ENCODE measurements at regions not wholly inside any gene's neighbourhood (a gene's known extent, or its start where the extent isn't known, plus 50 kb on each side); places are given as distances from the start of the nearest gene placed in this dataset.

GRCh38 chr15:93241696-93242585, 152.9 kb upstream of the RGMA start:
- H3K9ac ChIP-seq (replicated peaks in 1 of 4; ENCODE audit: extremely low read depth in 1 of 4, low read depth in 3 of 4, low read length in 3 of 4) = no peak overlapping the region; a peak in 2 of 7 replicates
- peak; percentile 66 to 84 for DNase-seq (ENCODE audit: low read depth in 1 of 2, low spot score in 2 of 2)
- H4K20me1 ChIP-seq (replicated peaks in 1 of 2; ENCODE audit: control insufficient read depth in 1 of 2, insufficient read depth in 2 of 2, low read length in 2 of 2) = no peaks in the 10 kb centered on the region
- H3K4ac ChIP-seq (replicated peaks; ENCODE audit: insufficient read length, low read depth, low read length) = peak overlapping the region; percentile 33
- H3K4me3 ChIP-seq (ENCODE audit: extremely low read depth in 1 of 4, insufficient read depth in 2 of 4, low read depth in 3 of 4, low read length in 4 of 4) = peak overlapping the region in 2 of 4 experiments; percentile 18 to 30; a peak in 4 of 8 replicates
- no peak overlapping the region for H3K56ac ChIP-seq (replicated peaks; ENCODE audit: insufficient read length, low read depth, low read length)
- H3K36me3 ChIP-seq (ENCODE audit: control insufficient read depth in 2 of 4, insufficient read depth in 4 of 4, low read length in 3 of 4) = no peaks in the 10 kb centered on the region
- no peak overlapping the region for H2AFZ ChIP-seq (ENCODE audit: low read length)
- H4K8ac ChIP-seq (ENCODE audit: extremely low read depth, insufficient read depth, low read length) = no peak overlapping the region
- H2BK5ac ChIP-seq (ENCODE audit: low read depth, low read length) = 0 out of 2 replicates have a peak overlapping the region, but pooled peaks have one; percentile 24
- H3K18ac ChIP-seq (ENCODE audit: extremely low read depth, low read length) = peak overlapping the region; percentile 83; the same call in 1 of the 2 replicates
- peak overlapping the region; percentile 49 to 59 for H3K4me2 ChIP-seq (ENCODE audit: insufficient read depth in 1 of 2, low read depth in 2 of 2, low read length in 2 of 2)
- H3K9me3 ChIP-seq (ENCODE audit: insufficient read depth in 2 of 2, low read depth in 1 of 2, low read length in 1 of 2) = no peaks in the 10 kb centered on the region
- POLR2A ChIA-PET (ENCODE audit: partially characterized antibody) = no interaction called here
- H3K4me1 ChIP-seq (replicated peaks in 1 of 4; ENCODE audit: control insufficient read depth in 3 of 4, insufficient read depth in 4 of 4, low read length in 3 of 4) = peaks cover 8 to 23% (median 15%) of the 10 kb centered on the region in 4 experiments
- H3K79me1 ChIP-seq (ENCODE audit: low read depth, low read length) = no peaks in the 10 kb centered on the region
- CTCF ChIA-PET (ENCODE audit: partially characterized antibody) = interaction anchor here (0.9 to 1.2 kb wide), 4 partner anchors 10 to 90 kb away, joined by 3 to 4 read pairs (median 4); no protein-coding TSS in a partner anchor
- H2AK5ac ChIP-seq (ENCODE audit: low read depth, low read length) = peak overlapping the region; percentile 99; the same call in 1 of the 2 replicates
- H3K23me2 ChIP-seq (ENCODE audit: low read depth, low read length) = peaks cover 12% of the 10 kb centered on the region; the same call in 1 of the 2 replicates
- peak overlapping the region; percentile 1; the same call in 1 of the 2 replicates for H2BK20ac ChIP-seq (ENCODE audit: low read length)
- peak overlapping the region; percentile 11 for H4K91ac ChIP-seq (replicated peaks; ENCODE audit: insufficient read length, low read length)
- no peak overlapping the region for H3K23ac ChIP-seq (ENCODE audit: insufficient read length)
- 34% methylated on average over 15 of the region's 15 CpGs; no CpG with 5 or more reads in 1 of the 2 experiments for WGBS, 2 experiments (ENCODE audit: extremely low coverage in 1 of 2, insufficient coverage in 1 of 2, insufficient read length in 1 of 2, insufficient replicate concordance in 2 of 2, low coverage in 1 of 2, low lambda C conversion rate in 2 of 2, missing lambda C conversion rate in 1 of 2)
- H3K79me2 ChIP-seq (ENCODE audit: control insufficient read depth in 1 of 2, insufficient read depth in 2 of 2, low read length in 2 of 2) = no peaks in the 10 kb centered on the region
- H3K27ac ChIP-seq (ENCODE audit: low read depth, low read length) = no peak overlapping the region
- no peak overlapping the region for H2BK120ac ChIP-seq (replicated peaks; ENCODE audit: low read depth, low read length)
- H2BK15ac ChIP-seq (ENCODE audit: low read length) = 0 out of 2 replicates have a peak overlapping the region, but pooled peaks have one; percentile 2
- peaks cover 4 to 29% (median 16%) of the 10 kb centered on the region in 4 experiments for H3K27me3 ChIP-seq (replicated peaks in 1 of 4; ENCODE audit: control insufficient read depth in 3 of 4, extremely low read depth in 1 of 4, insufficient read depth in 3 of 4, low read length in 3 of 4)
- no peak for FAIRE-seq
- 0 out of 2 replicates have a peak overlapping the region, but pooled peaks have one; percentile 70 for H2BK12ac ChIP-seq (ENCODE audit: low read depth, low read length)
- no peak overlapping the region for H4K5ac ChIP-seq (ENCODE audit: insufficient read length, low read depth, low read length)
- H3K14ac ChIP-seq (ENCODE audit: insufficient read length) = no peak overlapping the region
- TF ChIP-seq MAX (IDR thresholded peaks at IDR 0.05) (peak; percentile 32; the same call in 1 of the 2 replicates), RAD21 (IDR thresholded peaks at IDR 0.05 in 1 of 2, conservative IDR thresholded peaks at IDR 0.05 in 1 of 2; ENCODE audit: low read depth in 2 of 2, low read length in 2 of 2) (0 out of 4 replicates have a peak, but pooled peaks of 1 of the 2 experiments have one; percentile 7), ZNF274 (IDR thresholded peaks at IDR 0.05; ENCODE audit: borderline replicate concordance, extremely low read depth, low read length) (no peak)

Measured in H1 (cell line).